Right renal pelvis (tissue), 4 donors: ENCODE measurements at regions not wholly inside any gene's neighbourhood (a gene's known extent, or its start where the extent isn't known, plus 50 kb on each side); places are given as distances from the start of the nearest gene placed in this dataset.
"Not testable (repeated sequence)": the region's sequence is repeated elsewhere in the genome, so short reads cannot be mapped to it uniquely, and the experiment has no call there.

Experiments
- DNase-seq, 4 donors: peaks; one replicate each; pipeline ENCODE4 v3.0.0-alpha.2; 2013; ENCODE audit warnings: low read depth in 4 of 4, low spot score in 3 of 4, missing footprints in 1 of 4

DNA sequence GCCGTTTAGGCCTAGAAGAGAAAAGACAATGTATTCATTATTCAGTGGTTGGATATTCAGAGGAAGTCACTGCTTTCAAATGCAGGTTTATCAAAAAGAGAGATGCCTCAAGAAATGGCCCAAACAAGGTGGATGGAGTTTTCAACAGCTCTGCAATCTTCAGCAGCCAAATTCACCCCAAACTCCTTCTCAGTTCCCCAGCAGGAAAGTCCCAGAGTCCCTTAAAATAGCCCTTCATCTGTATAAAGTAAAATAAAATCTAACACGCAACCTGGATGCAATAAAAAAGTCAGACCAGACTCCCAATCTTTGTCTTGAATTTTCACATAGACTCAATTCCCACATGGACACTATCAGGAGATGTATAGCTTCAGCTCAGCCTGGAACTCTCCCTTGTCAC, 101.6 kb upstream of the SPATA12 start:
- no peak for DNase-seq

DNA sequence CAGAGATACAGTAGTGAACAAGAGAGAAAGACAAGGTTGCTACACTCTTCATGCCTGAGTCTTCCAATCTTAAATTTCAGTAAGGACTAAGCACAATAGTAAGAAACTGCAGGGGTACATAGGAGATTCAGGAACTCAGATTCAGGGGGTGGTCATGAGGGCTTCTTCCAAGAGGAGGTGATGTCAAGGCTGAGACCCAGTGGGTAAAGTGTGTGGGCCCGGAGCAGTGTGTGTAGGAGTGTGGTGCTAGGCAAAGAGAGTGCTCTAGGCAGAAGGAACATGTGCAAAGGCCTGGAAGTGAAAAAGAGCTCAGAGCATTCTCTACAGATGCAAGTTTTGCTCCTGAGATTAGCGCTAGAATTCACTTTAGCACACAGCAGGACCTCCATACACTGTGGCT, 102.9 kb upstream of the SPATA12 start:
- no peak for DNase-seq

DNA sequence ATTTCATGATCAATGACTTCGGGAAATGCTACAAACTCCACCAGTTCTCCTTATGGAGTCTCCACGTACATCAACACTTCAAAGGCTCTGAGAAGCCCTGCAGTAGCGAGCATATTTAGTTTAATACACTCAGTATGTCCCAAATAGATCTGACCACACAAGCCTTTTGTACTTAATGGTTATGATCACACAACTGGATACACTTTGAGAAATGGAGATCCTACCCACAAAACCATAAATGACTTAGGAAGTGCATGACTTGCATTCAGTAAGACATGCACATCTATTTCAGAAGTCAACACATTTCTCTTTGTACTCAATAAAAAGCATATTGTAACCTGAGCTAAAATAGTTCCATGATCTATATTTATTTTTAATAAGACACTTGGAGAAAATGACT, 103.6 kb upstream of the SPATA12 start:
- no peak for DNase-seq

DNA sequence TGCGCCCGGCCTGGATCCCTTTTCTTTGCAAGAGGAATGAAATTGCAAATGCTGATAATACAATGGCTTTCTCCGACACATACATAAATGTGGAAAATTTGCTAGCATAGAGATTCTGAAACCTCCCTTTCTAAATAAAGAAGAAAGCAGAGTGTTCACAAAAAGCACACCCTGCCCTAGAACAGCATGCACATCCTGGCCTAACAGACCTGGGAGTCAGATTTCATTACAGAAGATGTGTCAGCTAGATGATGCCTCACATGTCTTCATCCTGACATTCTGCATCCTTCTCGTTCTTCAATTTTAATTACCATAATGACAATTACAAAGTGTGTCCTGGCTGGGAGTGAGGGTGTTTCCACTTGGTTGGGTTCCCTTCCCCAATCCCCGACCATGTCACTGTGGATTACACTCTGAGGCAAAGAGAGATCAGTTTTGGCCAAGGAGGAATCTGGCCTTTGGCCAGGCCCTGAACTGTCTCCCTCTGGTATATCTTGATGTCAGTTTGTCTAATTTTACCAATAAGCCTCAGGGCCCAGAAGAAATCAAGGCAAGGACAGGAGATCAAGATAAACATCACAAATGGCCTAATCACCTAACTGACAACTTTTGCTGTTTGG, 104.9 kb upstream of the SPATA12 start:
- DNase-seq, result no peak

DNA sequence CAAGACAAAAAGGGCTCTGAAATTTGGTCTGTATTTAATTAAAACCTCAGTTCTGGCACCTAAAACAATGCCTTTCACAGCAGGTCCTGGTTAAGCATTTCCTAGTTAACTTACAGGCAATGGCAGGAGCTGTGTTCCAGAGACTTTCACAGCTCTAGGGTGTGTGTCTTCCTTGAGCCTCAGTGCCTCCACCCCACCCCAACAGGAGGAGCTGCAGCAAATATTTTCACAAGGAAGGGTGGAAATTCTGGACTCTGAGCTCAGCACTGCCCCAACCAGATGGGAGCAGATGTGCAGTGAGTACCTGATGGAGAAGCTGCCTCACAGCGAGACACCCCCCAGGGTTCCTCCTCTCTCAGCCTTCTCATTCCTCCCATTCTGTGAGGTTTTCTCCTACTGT, 106.3 kb upstream of the SPATA12 start:
- no peak for DNase-seq

DNA sequence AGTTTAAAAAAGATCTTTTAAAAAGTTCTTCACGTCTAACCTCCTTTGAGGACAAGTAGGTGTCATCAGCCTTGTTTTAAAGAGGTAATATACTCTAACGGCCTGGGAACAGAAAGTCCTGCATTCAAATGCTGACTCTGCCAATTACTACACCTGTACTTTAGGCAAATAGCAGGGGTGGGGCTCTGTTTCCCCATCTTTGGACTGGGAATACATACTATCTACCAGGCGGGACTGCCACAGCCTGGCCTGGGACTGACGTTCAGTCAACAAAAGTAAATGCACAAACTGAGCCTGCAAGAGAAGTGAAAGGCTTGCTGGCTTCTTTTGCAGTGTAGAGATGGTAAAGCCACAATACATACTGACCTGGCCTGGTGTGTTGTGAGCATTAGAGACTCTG, 107.6 kb upstream of the SPATA12 start:
- DNase-seq, result no peak

DNA sequence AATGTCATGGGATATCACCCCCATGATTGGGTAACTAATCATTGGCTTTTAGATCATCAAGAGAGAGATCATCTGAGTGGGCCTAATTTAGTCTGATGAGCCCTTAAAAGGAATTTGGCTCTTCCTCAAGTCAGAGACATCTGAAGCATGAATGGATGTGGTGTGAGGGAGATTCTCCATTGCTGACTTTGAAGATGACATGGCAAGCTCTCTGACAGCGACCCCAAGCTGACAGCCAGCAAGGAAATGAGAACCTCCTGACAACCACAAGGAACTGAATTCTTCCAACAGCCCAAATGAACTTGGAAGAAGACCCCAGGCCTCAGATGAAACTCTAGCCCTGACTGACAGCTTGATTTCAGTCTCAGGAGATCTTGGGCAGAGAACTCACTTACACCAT, 108.4 kb upstream of the SPATA12 start:
- no peak for DNase-seq

DNA sequence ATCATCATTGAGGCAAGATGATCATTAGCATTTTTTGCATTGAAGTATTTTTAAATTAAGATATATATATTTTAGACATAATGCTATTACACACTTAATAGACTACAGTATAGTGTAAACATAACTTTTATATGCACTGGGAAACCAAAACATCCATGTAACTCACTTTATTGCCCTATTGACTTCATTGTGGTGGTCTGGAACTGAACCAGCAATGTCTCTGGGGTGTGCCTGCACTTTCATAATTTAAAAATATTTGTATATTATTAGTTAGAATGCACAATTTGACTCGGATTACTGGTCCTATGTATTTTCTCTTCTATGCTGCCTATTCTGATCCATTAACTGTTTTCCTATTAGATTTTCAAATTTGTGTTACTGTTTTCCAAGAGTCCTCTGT, 109.1 kb upstream of the SPATA12 start:
- DNase-seq, result no peak

DNA sequence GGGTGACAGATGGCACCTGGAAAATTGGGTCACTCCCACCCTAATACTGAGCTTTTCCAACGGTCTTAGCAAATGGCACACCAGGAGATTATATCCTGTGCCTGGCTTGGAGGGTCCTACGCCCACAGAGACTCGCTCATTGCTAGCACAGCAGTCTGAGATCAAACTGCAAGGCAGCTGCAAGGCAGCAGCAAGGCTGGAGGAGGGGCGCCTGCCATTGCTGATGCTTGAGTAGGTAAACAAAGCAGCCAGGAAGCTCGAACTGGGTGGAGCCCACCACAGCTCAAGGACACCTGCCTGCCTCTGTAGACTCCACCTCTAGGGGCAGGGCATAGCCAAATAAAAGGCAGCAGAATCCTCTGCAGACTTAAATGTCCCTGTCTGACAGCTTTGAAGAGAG, 115.1 kb upstream of the SPATA12 start:
- DNase-seq, result not testable (repeated sequence)

DNA sequence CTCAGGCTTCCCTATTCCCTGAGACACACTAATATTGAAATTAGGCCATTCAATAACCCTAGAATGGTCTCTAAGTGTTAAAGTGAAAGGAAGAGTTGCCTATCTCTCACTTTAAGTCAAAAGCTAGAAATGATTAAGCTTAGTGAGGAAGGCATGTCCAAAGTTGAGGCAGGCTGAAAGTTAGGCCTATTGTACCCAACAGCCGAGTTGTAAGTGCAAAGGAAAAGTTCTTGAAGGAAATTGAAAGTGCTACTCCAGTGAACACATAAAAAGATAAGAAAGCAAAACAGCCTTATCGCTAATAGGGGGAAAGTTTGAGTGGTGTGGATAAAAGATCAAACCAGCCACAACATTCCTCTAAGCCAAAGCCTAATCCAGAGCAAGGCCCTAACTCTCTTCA, 117.9 kb upstream of the SPATA12 start:
- no peak for DNase-seq

DNA sequence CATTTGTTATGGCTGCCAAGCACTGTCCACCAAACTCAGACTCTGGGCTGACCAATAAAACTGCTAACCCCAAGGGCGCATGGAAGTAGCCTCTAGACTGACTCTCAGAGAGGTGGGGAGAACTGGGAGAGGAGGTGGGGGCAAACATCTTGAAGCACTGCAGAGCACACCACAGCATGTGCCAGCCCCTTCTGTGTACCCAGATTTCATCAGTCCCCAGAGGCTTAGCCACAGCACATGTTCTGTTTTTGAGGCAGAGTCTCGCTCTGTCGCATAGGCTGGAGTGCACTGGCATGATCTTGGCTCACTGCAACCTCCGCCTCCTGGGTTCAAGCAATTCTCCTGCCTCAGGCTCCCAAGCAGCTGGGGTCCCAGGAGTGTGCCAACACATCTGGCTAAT, 119.5 kb upstream of the SPATA12 start:
- no peak for DNase-seq

DNA sequence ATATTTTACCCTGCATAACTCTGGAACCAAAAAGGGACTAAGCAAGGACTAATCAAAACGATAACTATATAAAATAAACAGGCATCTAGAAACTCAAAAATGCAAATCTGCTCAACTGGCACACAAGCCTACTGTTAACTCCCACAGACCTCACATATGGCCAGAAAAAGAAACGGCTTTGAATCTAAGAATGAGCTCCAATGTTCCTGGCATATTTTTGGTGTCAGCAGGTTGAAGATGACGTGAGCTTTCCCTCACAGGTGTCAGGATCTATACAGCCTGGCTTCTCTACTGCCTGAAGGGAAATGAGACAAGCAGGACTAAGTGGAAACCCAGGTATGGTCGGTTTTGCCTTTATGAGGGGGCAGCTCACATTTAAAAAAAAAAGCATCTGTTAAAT, 120.1 kb upstream of the SPATA12 start:
- no peak for DNase-seq

DNA sequence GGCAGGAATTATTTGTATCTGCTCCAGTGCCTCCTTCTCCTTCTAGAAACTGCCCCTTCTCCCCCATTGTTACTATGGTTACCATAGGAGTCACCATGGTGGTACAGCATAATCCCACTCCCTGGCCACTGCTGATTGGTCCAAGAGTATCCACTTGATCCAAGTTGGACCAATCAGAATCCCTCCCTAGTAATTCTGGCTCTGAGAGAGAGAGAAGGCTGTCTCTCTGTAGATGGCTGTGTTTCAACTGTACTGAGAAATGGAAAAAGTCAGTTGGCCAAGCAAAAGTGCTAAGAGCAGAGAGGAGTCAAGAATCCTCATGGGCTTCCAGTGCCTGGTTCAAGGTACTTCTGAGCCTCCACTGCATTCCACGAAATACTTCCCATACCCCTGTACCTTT, 120.6 kb upstream of the SPATA12 start:
- no peak for DNase-seq

DNA sequence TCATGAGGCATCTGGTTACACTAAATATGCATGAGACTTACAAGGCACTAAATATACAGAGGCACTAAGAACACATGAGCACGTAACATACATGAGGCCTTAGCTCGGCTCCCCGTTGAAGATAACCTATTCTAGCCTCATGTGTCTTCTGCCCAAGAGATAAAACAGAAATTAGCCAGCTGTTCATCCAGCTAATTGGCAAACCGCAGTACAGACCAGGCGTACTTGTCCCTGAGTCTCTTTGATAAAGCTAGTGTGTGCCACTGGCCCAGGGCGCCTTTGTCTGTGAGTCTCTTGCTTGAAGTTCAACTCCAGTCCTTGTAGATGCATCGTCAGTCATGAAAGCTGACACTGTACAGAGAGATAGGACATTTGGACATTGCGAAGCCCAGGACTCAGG, 121.9 kb upstream of the SPATA12 start:
- DNase-seq, result no peak

DNA sequence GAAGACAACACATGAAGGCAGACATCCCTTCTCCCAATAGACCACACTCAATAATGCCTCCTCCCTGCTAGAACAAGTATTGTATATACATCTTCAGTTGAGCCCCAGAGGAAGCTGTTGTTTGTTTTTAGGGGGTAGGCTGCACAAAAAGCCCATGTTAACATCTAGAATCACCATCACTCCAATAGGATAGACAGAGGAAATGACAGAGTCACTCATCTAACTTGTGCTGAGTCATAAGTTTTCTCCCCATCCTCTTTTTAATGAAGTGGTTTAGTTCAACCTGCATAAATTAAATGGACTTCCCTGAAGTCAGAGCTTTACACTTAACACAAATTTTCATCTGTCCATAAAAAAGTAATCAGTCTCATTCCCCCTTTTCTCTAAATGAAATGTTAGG, 122.9 kb upstream of the SPATA12 start:
- DNase-seq, result no peak

DNA sequence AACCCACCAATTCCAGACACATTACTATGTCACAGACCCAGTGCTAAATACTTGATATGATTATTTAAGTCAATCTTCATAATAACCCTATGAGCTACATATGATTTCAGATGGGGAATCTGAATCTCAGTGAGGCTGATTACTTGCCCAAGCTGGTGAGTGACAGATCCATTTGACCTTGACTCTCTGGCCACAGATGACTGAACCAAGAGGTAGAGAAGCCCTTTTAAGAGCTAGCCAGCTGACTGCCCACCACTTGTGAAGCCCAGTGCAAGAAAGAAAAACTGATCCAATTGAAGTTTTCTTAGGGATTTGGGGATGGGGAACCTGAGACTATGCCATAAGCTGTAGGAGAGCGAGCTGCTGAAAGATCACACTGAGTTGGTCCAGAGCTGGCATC, 124.7 kb upstream of the SPATA12 start:
- DNase-seq, result no peak

DNA sequence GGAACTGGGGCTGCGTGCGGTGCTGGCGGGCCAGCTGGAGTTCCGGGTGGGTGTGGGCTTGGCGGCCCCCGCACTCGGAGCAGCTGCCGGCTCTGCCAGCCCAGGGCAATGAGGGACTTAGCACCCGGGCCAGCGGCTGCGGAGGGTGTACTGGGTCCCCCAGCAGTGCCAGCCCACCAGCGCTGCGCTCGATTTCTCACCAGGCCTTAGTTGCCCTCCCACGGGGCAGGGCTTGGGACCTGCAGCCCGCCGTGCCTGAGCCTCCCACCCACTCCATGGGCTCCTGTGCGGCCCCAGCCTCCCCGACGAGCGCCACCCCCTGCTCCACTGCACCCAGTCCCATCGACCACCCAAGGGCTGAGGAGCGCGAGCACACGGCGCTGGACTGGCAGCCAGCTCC, 126.0 kb upstream of the SPATA12 start:
- not testable (repeated sequence) for DNase-seq

DNA sequence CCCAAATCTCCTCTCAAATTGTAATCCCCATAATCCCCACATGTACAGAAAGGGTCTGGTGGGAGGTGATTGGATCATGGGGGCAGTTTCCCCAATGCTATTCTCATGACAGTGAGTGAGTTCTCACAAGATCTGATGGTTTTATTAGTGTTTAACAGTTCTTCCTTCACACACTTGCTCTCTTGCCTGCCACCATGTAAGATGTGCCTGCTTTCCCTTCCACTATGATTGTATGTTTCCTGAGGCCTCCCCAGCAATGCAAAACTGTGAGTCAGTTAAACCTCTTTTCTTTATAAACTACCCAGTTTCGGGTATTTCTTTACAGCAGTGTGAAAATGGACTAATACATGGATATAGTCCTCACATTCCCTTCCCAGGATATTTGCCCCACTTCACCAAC, 126.7 kb upstream of the SPATA12 start:
- DNase-seq, result no peak

DNA sequence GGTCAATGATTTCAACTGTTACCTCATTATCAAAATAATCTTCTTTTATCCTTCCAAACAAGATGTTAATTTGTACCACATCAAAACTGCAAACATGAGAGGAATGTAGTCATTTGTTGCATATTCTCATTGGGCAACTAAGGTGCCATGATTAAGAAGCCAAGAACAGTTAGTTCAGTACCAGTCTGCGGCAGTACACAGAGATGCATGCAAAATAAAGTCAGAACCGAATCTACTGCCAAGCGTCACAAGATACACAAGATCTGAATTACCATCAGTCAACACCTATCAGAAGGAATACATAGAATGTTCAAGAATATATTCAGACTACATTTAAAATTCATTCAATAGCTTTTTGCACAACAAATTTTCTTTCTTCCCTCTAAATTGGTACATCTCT, 127.6 kb upstream of the SPATA12 start:
- DNase-seq, result no peak

DNA sequence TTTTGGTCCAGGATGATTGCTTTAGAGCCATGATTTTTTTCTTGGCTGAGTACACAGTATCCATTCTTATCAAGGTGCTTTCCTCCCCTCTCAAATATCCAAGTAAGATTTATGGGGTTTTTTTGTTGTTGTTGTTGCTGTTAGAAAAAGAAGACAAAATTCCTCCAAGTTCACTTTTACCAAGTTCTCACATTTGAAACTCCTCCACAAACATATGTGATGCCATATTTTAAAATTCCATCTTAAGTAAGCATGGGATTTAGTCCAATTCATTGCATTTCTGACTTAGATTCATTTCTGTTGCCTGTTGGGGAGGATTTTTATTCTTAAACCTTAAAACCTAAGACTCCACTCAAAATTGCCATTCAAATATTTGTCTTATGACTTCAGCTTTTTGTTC, 128.6 kb upstream of the SPATA12 start:
- DNase-seq, result no peak

DNA sequence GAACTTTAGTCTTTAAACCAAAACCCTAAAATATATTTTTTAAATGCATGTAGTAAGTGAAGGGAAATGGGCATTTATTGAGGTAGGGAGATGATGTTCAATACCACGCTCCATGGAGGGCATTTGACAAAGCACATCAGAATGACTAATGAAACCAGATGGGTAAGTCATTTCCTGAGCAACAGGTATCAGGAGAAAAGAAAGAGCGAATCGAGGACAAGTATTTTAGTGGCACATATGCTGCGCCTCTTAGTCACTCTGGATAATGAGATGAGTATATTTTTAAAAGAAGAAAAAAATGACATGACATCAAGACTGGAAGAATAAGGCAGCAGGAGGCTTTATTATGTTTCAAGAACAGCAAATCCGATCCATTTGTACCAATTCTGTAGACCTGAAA, 129.0 kb upstream of the ARHGEF3 start:
- DNase-seq, result no peak

DNA sequence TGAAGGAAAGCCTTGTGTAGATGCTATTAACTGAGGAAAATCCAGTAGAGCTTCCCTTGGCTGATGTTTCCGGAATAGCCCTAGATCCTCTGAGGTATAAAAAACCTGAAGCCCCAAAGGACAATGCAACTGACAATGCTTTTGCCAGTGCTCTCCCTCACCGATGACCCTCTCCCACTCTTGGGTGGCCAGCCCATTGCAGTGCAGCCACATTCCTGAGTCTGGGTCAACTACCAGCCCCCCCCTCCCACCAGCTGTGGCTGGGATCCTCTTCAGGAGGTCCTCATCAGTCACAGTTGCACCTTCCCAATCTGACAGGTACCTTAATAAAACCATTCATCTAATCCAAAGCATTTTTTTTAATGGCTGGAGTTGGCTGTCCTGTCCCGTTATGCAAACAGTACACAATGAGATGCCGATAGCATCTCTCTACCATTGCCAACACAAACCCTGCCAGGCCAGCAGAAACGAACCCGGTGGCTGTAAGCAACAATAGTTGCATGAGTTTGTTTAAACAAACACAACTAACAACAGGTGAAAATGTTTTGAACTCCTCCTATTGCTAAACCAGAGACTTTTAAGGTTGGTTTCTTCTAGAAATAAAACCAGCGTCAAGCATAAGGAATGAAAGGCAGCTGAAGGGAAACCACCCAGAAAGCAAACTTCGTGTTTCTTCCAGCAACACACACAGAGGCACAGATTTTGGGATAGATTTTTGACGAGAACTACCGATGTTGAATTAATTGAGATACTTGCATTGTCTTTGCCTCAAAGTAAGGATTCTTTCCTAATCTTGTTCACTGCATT, 128.3 kb upstream of the ARHGEF3 start:
- DNase-seq, result no peak
